DOHH2 (cell line): ENCODE measurements at regions not wholly inside any gene's neighbourhood (a gene's known extent, or its start where the extent isn't known, plus 50 kb on each side); places are given as distances from the start of the nearest gene placed in this dataset.

ENCODE experiments used
- H3F3A ChIP-seq: fragments of 200-600 bp; sonication (generic), shearing (Covaris generic); 2 replicates; pipeline ENCODE4 v1.6.0; 2016; ENCODE audit warnings: antibody characterized with exemption, mild to moderate bottlenecking; ENCODE audit not compliant: control insufficient read depth, insufficient read depth
- H3K27ac ChIP-seq: fragments of 200-600 bp; sonication (generic); 2 replicates; pipeline ENCODE4 v1.5.1; 2014; ENCODE audit warnings: low read depth, mild to moderate bottlenecking, low read length, moderate library complexity
- H3K27me3 ChIP-seq: fragments of 200-600 bp; sonication (generic); 2 replicates; pipeline ENCODE4 v1.6.1; 2014; ENCODE audit warnings: mild to moderate bottlenecking, low read length, mixed read lengths; ENCODE audit not compliant: control insufficient read depth
- H3K36me3 ChIP-seq: fragments of 200-600 bp; sonication (generic); 2 replicates; pipeline ENCODE4 v1.6.1; 2014; ENCODE audit warnings: mild to moderate bottlenecking, low read length, moderate library complexity, mixed read lengths; ENCODE audit not compliant: control insufficient read depth
- H3K4me1 ChIP-seq: fragments of 200-600 bp; sonication (generic); 2 replicates; pipeline ENCODE4 v1.6.1; 2014; ENCODE audit warnings: mild to moderate bottlenecking, low read length, mixed read lengths; ENCODE audit not compliant: control insufficient read depth
- H3K4me2 ChIP-seq: fragments of 200-600 bp; sonication (generic); 2 replicates; pipeline ENCODE4 v1.6.0; 2014; ENCODE audit warnings: mild to moderate bottlenecking, low read length, moderate library complexity
- H3K4me3 ChIP-seq: fragments of 200-600 bp; sonication (generic); 2 replicates; pipeline ENCODE4 v1.5.1; 2014; ENCODE audit warnings: mild to moderate bottlenecking, low read length, mixed read lengths
- H3K79me2 ChIP-seq: fragments of 200-600 bp; sonication (generic); 2 replicates; pipeline ENCODE4 v1.6.1; 2014; ENCODE audit warnings: mild to moderate bottlenecking, low read length, mixed read lengths; ENCODE audit not compliant: control insufficient read depth
- H3K9me2 ChIP-seq: fragments of 200-600 bp; sonication (generic); replicated peaks from 2 replicates; pipeline ENCODE4 v1.6.1; 2014; ENCODE audit warnings: mild to moderate bottlenecking, low read length, mixed read lengths; ENCODE audit not compliant: control insufficient read depth
- H3K9me3 ChIP-seq: fragments of 200-600 bp; sonication (generic); 2 replicates; pipeline ENCODE4 v1.6.1; 2014; ENCODE audit warnings: antibody characterized with exemption, low read length, mixed read lengths; ENCODE audit not compliant: control insufficient read depth, insufficient read depth
- H4K20me1 ChIP-seq: fragments of 200-600 bp; sonication (generic); 2 replicates; pipeline ENCODE4 v1.6.0; 2014; ENCODE audit warnings: low read depth, mild to moderate bottlenecking, antibody characterized with exemption, low read length, moderate library complexity; ENCODE audit not compliant: control insufficient read depth, insufficient read depth
- CTCF ChIP-seq: fragments of 200-600 bp; sonication (generic); IDR thresholded peaks from one replicate; pipeline ENCODE4 v1.5.1; 2014; ENCODE audit warnings: antibody characterized with exemption, mild to moderate bottlenecking, low read depth, low read length; ENCODE audit not compliant: poor library complexity, severe bottlenecking
- EZH2phosphoT487 ChIP-seq: fragments of 200-600 bp; sonication (generic); IDR thresholded peaks from 2 replicates; pipeline ENCODE4 v1.6.1; 2017; ENCODE audit warnings: borderline replicate concordance, mild to moderate bottlenecking, antibody characterized with exemption, low read length, moderate library complexity, mixed read lengths

GRCh38 chr12:131355361-131356245 lies 355.3 kb upstream of the SFSWAP start:
- Histone ChIP-seq H3K36me3 (no peaks in the 10 kb centered on the region), H3K79me2 (no peaks in the 10 kb centered on the region), H3F3A (no peaks in the 10 kb centered on the region), H3K4me1 (no peaks in the 10 kb centered on the region), H3K9me3 (peaks cover 7% of the 10 kb centered on the region; the same call in 1 of the 2 replicates), H3K27me3 (no peaks in the 10 kb centered on the region; the same call in 1 of the 2 replicates), H4K20me1 (no peaks in the 10 kb centered on the region), H3K4me3 (no peak overlapping the region), H3K27ac (no peak overlapping the region), H3K9me2 (no peaks in the 10 kb centered on the region), H3K4me2 (no peak overlapping the region)
- TF ChIP-seq CTCF: no peak
- TF ChIP-seq EZH2phosphoT487: no peak

GRCh38 chr12:131356485-131357184 lies 354.3 kb upstream of the SFSWAP start:
- Histone ChIP-seq H3K9me2 (no peaks in the 10 kb centered on the region), H3K9me3 (peaks cover 2% of the 10 kb centered on the region; the same call in 1 of the 2 replicates), H3K4me2 (no peak overlapping the region), H3F3A (no peaks in the 10 kb centered on the region), H3K27me3 (no peaks in the 10 kb centered on the region; the same call in 1 of the 2 replicates), H4K20me1 (no peaks in the 10 kb centered on the region), H3K4me3 (no peak overlapping the region), H3K79me2 (no peaks in the 10 kb centered on the region), H3K4me1 (no peaks in the 10 kb centered on the region), H3K36me3 (no peaks in the 10 kb centered on the region), H3K27ac (no peak overlapping the region)
- no peak for TF ChIP-seq CTCF
- no peak for TF ChIP-seq EZH2phosphoT487

- Histone ChIP-seq H3K79me2 (no peaks in the 10 kb centered on the region), H3F3A (no peaks in the 10 kb centered on the region), H3K4me3 (no peak overlapping the region), H3K4me1 (no peaks in the 10 kb centered on the region), H3K27me3 (no peaks in the 10 kb centered on the region; the same call in 1 of the 2 replicates), H3K27ac (no peak overlapping the region), H3K9me2 (no peaks in the 10 kb centered on the region), H3K9me3 (no peaks in the 10 kb centered on the region), H3K4me2 (no peak overlapping the region), H4K20me1 (no peaks in the 10 kb centered on the region), H3K36me3 (no peaks in the 10 kb centered on the region)
- TF ChIP-seq CTCF (no peak), EZH2phosphoT487 (no peak)
Measured at GRCh38 chr12:131357185-131357747, 353.6 kb upstream of the SFSWAP start.
